Breast epithelium (tissue), 3 donors: ENCODE measurements at regions not wholly inside any gene's neighbourhood (a gene's known extent, or its start where the extent isn't known, plus 50 kb on each side); places are given as distances from the start of the nearest gene placed in this dataset.

Experiments
- POLR2AphosphoS5 ChIP-seq, 3 donors: sonication (generic); formaldehyde crosslinking; IDR thresholded peaks; one replicate each; pipeline ENCODE4 v1.6.1; 2017; ENCODE audit warnings: antibody characterized with exemption in 3 of 3
- TF ChIP-seq, protein P1 (sequence below), 3 donors: fragments of 450-650 bp; IDR thresholded peaks; one replicate each; pipeline ENCODE4 v1.5.1; 2016 to 2017; ENCODE audit warnings: antibody characterized with exemption in 3 of 3, mild to moderate bottlenecking in 3 of 3, moderate library complexity in 3 of 3

DNA sequence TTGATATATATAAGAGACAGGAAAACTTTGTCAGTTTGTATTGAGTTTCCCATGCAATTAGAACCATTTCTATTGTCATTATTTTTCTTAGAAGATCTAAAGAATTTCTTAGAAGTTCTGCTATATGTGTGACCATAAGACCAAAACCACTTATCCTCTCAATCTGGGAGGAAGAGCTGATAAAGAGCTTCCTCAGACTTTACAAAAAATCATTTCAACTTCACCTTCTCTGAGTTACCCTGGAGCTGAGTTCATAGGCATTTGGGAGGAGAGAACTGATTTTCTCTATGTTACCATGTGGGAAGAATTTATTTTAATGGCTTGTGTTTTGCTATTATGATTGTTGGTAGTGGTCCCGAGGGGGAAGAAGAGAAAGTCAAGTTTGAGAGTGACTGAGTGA is 329.3 kb downstream of the GPD2 start:
- TF ChIP-seq POLR2AphosphoS5 (IDR thresholded peaks at IDR 0.05): no peak
- TF ChIP-seq, protein P1, sequence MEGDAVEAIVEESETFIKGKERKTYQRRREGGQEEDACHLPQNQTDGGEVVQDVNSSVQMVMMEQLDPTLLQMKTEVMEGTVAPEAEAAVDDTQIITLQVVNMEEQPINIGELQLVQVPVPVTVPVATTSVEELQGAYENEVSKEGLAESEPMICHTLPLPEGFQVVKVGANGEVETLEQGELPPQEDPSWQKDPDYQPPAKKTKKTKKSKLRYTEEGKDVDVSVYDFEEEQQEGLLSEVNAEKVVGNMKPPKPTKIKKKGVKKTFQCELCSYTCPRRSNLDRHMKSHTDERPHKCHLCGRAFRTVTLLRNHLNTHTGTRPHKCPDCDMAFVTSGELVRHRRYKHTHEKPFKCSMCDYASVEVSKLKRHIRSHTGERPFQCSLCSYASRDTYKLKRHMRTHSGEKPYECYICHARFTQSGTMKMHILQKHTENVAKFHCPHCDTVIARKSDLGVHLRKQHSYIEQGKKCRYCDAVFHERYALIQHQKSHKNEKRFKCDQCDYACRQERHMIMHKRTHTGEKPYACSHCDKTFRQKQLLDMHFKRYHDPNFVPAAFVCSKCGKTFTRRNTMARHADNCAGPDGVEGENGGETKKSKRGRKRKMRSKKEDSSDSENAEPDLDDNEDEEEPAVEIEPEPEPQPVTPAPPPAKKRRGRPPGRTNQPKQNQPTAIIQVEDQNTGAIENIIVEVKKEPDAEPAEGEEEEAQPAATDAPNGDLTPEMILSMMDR (IDR thresholded peaks at IDR 0.05): no peak
